Activated CD4-positive, alpha-beta T cell treated with anti-CD3 and anti-CD28 coated beads, Interleukin-2, amount 50 U/mL, for 1 hour (primary cell): ENCODE measurements at regions not wholly inside any gene's neighbourhood (a gene's known extent, or its start where the extent isn't known, plus 50 kb on each side); places are given as distances from the start of the nearest gene placed in this dataset.

Experiments used
- DNase-seq: peaks from one replicate; pipeline ENCODE4 v3.0.0-alpha.2; 2020

DNA sequence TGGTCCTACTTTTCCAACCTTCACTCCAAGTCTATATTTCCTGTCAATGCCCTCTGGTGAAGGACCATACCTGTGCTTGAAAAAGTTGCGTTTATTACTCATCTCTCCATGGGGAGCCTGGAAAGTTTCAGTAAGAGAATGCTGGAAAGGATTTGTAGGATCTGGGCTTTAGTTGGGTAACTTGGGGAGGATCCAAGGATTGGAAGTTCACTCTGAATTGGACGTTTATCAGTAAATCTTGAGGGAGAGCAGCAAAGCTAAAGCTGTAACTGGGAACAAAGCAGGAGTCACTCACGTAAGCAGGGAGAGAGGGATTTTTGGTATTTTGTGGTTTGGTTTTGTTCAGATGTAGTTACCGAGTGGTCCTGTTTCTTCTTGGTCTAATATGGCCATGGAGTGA is 51.4 kb upstream of the NPVF start:
- DNase-seq, result no peak

DNA sequence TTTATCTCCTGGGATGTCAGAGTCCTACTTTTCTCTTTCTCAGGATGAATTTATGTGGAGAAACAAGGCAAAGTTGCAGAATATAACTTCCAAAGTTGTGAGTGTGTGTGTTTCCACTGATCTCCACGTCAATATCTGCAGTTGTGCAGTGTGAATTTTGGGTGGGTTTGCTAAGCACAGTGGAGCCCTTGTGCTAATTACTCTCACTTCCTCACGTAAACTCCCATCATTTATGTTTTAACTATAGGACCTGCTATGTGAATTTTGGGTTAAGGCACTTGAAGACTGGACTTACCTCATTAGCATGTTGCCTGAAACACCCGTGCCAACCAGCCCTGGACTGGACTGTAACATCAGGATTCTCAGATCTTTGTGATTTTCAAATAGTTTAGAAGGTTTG is 51.9 kb upstream of the NPVF start:
- DNase-seq, result no peak

DNA sequence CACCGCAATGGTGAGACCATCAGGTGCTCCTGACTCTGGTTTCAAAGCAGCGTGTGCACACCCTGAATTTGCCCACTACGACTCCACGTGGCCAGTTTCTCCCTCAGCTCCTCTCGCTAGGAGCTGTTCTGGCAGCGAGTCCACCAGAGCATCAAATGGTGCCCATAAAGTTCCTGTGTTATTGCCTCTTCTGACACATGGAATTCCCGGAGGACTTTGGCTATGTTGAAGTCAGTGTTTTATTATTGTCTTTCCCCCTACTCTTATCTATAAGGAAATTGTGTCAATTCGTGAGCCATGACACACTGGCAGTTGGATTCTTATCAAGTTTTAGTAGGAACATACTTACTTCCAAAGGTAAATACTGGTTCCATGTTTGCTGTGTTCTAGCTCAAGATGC is 53.9 kb upstream of the NPVF start:
- no peak for DNase-seq

DNA sequence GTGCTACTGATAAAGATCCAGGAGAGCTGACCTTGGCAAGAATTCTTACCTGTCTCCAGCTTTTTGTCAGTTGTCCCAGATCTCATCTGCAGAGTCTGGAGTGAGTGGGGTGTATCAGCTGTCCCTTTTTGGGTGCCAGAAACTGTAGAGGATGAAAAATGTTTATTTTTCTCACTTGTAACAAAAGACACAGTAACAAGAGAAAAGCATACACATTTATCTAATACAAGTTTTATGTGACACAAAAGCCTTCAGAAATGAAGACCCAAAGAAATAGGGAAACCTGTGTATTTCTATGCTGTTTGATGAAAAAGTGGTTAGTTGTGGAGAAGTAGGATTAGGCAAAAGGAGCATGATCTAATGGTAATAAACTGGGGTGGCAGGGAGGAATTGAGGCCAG is 58.5 kb upstream of the NPVF start:
- no peak for DNase-seq

DNA sequence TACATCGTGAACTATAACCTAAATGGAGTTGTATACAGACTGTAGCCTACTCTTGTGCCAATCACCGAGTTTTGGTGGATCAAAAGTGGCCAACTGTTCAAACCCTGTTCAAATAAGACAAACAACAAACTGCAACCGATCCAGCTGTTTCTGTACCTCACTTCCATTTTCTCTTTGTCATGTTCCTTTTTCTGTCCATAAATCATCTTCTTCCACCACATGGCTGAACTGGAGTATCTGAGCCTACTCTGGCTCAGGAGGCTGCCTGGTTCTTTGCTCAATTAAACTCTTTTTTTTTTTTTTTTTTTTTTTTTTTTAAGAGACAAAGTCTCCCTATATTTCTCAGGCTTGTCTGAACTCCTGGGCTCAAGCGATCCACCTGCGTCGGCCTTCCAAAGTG is 59.0 kb upstream of the NPVF start:
- no peak for DNase-seq

DNA sequence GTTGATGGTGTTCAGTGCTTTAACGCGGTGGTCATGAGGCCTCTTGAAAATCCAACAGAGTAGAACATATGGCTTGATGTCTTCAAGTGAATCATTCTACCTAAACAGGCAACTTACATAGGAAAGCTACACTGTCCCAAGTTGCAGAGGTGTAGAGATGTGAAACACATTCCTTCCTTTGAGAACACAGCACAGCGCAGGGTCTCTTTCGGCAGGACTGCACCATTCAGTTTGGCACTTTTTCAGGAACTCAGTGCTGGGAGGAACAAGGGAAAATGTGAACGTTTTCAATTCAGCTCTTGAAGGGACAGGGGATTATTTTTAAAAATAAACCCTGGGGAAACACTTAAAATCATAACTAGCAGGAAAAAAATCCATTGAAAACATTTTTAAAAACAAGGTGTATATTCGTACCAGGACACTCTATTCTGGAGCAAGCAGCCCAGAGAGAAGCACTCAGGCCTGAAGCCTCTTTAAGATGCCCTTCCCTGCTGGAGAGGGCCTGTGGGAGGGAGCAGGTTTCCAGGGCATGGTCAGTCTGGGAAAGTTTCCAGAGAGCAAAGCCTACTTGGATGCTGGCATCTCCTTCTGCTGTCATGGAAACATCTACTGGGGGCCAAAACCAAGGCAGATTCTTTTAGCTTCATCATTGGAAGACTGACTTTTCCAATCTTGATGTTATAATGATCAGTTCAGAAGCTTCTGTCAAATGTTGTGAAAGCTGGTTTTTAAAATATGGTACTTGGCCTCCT is 60.4 kb upstream of the NPVF start:
- no peak for DNase-seq

DNA sequence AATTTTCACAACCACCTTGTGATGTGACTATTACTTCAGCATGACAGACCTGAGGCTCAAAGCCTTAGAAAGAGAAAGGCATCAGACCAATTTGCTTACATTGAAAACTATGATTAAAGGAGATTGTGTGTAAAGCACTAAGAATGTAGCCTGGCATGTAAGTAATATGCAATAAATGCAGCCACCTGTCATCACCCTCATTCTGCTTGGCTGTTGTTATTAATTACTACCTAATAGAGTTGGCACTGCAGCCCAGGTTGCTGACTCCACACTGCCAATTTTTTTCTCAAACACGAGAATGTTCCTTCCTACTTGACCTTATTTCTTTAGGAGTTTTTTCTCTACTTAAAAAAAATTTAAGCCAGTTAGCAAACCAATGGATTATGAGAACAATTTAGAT is 61.2 kb upstream of the NPVF start:
- DNase-seq, result no peak

DNA sequence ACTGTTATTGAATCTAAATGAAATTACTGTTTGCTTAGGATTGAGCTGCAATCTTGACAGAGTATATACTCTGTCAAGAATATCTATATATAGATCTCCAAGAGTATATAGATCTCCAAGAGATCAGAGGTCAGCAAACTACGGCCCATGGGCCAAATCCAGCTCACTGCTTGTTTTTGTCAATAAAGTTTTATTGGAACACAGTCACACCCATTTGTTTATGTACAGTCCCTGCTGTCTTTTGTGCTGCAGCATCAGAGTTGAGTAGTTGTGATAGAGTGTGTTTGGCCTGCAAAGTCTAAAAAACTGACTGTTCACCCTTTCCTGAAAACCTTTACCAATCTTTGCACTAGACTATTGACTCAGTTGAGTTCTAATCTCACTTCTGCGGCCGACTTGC is 66.3 kb upstream of the NPVF start:
- DNase-seq, result no peak

DNA sequence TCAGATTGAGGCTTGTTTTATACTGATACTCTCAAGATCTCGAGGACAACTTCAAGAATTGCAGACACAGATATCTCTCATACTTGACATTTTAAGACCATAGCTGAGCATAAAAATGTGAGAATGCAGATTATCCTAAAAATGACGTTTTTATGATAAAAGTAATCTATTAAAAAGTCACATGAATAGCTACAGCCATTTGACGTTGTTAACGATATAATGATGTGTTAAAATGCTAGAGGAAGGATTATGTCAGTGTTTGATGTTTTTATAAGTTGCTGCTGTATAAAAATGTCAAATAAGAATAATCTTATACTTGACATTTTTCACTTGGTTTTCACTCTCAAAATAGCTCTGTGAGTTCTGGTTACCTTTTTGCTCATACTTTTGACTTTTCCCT is 67.1 kb upstream of the NPVF start:
- no peak for DNase-seq

DNA sequence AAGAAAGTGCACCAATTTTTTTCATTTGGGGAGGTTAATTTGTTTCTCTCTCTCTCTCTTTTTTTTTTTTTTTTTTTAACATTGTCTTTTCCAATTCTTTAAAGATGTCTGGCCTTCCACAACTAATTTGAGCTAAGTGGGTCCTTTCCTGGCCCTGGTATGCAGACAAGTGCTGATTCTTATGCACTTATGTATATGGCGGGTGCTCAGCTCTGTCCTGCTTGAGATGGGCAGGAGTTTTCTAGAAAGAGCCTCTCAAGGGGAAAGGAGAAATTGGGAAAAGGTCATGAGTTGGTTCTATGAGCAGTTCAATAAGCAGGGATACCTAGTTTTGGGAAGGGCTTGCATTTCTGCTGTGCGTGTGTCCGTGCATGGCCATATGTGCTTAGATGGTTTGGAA is 67.8 kb upstream of the NPVF start:
- no peak for DNase-seq

DNA sequence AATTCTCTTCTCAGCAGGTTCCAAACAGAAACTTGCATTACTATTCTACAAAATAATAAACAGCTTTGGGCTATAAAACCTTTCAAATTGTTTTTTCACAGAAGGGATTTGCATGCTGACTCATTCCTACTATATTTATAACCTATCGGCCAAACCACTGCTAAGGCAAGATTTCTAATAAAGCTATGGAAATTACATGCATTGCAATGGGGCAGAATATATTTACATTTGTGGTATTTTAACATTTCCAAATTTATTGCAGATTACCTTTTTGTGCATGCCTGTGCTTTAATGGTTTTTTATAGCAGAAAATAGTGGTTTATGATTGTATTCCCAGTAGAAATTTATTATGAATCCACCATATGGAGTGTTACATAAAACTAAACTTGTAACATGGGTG is 69.0 kb upstream of the NPVF start:
- DNase-seq, result no peak

DNA sequence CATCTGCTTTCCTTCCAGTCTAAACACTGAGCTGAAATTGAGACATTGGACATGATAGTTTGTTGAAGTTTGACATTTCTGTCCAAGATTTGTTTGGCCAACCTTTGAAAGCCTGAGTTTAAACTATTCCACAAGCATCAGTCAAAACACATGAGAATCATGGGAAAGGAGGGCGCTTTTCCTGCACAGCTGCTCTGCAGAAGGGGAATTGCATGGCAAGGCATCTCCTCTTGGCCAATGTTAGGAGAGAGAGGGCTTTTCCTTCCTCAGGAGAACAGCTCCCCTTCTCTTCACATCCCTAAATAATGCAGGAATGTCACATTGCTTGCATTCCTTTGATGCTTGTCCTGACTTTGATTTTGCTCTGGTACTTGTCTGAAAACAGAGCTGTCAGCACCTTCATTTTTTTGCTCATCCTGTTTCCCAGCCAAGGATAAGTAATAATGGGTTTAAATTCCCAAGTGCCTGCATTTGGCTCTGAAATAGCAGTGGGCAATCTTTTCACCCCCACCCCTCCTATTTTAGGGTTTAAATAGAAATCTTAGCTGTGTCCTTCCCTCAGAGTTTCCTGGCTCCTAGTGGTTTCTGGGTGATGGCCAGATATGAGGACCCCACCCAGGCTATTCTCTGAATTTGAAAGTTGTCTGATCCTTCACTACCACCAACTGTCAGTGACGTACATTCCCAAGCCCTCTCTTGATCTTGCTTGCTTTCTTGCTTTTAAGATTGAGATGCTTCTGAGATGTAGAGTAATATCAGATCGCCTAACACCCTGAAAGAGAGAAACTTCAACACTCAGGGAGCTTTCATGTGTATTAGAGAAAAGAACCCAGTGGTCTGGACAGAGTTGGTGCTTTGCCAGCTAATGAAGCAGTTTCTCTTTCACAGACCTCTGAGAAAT is 75.2 kb upstream of the NPVF start:
- DNase-seq, result no peak

DNA sequence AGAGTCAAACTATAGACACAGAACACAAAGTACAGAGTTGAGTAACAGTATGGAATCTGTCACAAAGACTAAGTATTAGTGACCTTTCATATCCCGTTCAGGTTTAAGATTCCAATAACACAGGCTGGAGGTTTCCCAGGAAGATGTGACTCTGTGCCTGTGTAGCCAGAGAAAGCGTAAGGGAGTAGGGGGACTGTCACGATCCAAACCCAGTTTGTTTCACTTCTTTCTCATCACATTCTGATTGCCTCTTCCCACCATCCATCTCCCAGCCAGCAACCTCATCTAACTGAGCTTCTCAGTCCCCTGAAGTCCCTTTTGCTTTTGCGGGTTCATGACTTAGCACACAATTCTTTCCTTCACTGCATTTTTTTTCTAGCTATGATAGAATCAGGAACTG is 76.4 kb upstream of the NPVF start:
- DNase-seq, result no peak

DNA sequence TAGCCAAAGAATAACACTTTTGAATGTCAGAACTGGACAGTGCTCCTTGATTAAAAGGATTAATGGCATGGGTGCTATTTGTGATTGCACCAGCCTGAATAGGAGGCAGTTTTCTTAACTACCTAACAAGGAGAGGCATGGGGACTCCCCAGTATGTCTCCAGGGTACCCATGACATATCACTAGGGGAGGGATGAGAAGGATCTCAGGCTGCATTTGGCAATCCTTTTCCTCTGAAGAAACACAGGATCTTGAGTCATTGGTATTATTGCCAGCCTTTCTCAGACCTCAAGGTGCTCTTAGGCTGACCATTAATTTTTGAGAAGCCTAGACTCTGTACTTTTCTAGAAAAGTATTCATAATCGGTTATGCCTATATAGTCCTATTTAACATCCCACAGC is 77.5 kb upstream of the NPVF start:
- no peak for DNase-seq

DNA sequence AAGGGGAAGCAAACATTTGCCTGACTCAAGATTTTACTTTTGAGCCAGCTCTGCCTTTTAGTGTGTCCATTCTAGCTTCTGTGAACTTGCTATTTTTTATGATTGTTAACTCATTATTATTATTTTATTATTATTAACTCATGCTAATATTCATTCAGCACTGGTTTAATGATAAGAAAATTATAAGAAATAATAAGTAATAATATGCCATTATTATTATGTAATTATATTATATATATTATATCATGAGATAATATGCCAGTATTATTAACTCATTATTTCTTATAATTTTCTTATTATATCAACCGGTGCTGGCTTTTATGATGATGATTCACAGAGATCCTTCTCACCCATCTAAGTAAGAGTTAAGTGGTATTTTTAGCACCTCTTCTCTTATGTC is 79.3 kb upstream of the NPVF start:
- no peak for DNase-seq

DNA sequence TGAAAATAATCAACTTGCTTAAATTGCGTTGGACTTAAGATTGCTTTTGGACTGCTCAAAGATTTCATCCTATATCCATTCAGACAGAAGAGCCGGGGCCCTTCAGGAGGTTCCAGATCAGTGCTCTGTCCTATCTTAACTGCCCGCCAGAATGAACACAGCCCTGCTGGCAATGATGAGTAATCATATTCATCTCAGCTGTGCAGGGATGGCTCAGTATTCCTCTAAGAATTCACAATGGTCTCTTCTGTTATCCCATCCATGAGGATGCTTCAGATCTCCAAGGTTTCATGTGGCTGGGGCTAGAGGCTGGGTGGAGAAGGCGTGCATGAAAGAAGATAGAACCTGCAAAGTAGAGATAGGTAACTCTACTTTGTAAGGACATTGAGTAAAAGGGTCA is 80.0 kb upstream of the NPVF start:
- no peak for DNase-seq

DNA sequence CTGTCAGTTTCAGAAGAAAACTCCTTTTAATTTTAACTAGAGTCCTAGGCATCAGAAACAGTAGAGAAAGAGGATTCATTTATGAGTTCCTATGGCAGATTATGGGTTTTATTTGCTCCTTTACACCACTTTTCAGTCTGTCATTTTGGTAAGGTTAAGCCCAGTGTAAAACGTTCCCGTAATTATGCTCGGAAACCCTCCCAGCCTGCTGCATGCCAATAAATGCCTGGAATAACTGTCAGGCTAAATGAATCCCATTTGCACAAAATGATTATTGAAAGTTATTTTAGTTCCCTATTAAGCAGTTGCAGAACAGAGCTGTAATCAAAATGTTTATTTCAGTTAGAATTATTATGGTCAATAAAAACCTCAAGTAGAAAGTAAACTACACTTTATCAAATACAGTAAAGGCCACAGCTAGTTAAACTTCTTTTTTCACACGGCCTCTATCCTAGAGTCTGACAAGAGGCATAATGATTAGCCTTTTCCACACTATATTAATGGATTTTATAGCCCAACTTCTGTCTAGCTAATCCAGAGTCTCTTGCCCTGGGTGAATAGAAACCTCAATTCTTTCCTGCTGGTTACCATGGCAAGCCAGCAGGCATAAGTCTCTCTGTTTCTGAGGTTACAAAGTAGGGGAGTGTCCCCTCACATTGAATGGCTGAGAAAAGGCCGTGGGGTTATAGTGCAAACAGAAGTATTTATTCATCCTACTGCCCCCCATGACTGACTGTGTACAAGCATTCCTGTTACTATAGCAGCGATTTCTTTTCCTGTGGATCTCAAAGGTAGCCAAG is 80.8 kb upstream of the NPVF start:
- no peak for DNase-seq

DNA sequence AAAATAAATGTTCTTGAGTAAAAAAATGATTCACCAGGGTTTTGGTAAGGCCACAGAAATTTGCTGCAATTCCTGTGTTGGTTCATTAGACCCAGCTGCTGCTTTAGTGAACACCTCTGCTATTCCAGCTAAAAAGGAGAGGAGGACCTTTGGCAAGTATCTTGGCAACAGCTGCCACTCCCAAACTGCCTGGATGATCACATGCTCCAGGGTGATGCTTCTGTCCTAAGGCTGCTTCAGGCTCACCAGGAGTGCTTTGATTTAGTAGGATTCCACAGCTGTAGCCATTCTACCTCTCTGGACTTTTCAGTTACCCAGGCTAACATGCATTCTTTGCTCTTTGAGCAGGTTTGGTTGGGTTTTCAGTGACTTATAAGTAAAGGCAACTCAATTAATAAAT is 82.6 kb upstream of the NPVF start:
- no peak for DNase-seq

DNA sequence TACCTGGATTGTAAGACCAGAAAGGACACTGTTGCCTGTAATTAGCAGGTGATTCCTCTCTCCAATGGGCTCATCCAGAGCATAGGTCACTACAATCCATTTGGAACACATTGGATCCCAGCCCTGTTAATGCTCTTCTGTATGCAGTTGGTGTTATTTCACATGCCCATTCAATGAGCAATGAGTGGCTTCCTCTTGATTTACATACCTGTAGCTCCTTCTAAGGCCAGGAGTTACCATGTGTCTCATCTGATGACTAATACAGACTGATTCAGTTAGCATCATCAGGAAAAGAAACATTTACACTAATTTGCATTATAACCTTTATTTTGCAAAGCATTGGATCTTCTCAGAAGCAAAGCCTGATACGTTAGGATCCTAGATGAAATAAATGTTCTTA is 83.1 kb upstream of the NPVF start:
- DNase-seq, result no peak

DNA sequence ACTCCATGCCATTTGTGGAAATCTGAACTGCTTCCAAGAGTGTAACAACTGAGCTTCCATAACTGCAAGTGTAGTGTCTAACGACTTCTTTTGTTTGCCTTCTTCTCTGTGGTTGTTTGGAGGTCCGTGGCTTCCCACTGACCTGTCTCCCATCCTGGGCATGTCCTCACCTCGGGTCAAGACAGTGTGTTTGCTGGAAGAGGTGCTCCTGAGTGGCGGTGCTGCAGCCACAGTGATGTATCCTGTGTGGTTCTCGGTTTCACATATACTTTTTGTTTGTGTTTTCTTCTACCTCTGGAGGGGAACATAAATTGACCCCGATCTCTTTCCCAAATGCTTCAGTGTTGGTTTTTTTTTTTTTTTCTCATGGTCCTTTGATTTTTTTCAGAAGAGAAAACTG is 84.7 kb upstream of the NPVF start:
- DNase-seq, result no peak

DNA sequence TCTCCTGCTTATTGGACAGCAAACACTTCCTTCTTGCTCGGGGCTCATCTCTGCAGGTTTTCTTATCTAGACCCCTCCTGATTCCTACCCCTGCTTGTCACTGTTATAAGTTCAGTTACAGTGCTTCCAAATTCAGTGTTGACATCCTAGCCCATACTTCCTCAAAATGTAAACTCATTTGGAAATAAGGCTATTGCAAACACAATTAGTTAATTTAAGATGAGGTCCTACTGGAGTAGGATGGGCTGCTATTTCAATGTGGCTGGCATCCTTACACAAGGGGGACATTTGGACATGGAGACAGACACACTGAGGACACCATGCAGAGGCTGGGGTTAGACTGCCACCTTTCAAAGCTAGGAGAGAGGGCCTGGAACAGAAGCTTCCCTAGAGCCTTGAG is 85.2 kb upstream of the NPVF start:
- no peak for DNase-seq

DNA sequence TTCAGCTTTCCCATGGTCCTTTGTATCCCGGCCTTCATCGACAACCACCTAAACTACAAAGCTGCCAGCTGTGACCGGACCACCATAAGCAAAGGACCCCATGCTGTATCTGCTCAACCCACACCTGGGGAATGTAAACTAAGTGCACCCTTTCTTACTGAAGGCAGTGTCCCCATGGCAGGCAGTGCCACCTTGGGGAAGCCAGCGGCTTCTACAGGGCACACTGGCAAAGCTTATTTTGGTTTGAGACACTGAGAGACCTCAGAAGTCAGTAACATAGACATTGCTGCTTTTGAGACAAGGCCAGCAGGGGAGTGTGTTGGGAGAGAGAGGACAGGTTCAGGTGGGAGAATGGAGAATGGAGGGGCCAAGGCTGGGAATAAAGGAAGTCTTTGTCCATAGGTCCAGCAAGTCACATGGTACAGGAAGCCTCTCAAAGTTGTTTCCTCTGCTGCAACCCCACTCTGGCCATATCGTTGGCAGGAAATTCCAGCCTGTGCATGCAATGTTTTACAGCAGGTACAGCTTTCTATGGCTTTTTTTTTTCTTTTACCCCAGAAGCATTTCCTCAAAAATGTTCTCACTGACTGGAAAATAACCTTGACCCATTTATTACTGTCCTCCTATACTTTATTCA is 85.9 kb upstream of the NPVF start:
- no peak for DNase-seq

DNA sequence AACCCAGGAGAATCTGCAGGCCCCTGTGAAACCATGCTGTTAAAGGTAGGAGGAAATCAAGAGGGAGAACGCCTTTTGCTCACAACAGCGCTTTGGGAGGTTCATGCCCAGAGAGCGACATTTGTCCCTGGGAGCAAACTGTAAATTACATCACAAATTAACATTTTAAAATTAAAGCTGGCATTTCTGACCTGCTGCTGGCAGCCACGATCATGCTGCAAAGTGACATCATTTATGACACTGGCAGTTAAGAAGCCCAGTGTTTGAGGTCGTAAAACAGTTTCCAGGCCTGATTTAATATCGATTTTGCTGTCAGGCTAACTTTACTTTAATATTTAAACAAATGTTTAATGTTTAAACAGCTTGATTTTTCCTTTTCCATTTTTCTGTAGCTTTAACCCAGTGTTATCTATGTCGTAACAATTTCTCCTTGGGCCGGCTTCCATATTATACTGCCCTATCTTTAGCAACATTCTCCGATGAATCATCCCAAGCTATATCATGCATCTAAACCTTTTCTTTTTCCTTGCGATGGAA is 86.5 kb upstream of the NPVF start:
- DNase-seq, result no peak
